A549 (cell line): ENCODE measurements at regions not wholly inside any gene's neighbourhood (a gene's known extent, or its start where the extent isn't known, plus 50 kb on each side); places are given as distances from the start of the nearest gene placed in this dataset.

Experiments
- ATAC-seq, 2 experiments: fragments of 200-7000 bp in 1 of 2; fragments of >200 bp in 1 of 2; cut with Nextera tagmentation in 1 of 2; cut with Tn5 transposase in 1 of 2; 3 replicates each; pipeline versions ENCODE4 v1.8.0 to v1.9.1; 2018 to 2020; ENCODE audit warnings: mild to moderate bottlenecking in 1 of 2, moderate library complexity in 1 of 2
- CTCF ChIA-PET: fragments of 300-600 bp; sonication (Branson Sonifier 250); formaldehyde crosslinking; extraction: SDS; loops from one replicate; lab custom pipeline; 2021; ENCODE audit warnings: antibody characterized with exemption, inconsistent platforms; lab: Yijun Ruan, JAX
- POLR2A ChIA-PET: fragments of 350-600 bp; formaldehyde crosslinking; extraction: SDS; loops from one replicate; lab custom pipeline; 2021; ENCODE audit warnings: antibody characterized with exemption, inconsistent platforms; lab: Yijun Ruan, JAX
- DNase-seq, 2 experiments: peaks; one replicate each; pipeline versions ENCODE4 v3.0.0 to v3.0.0-alpha.2; 2011 to 2016; ENCODE audit warnings: low read depth in 1 of 2, low spot score in 1 of 2
- FAIRE-seq: peaks from 2 replicates; lab custom pipeline; 2011; peaks lifted over from hg19 to GRCh38; lab: Jason Lieb, UNC
- H3K27ac ChIP-seq, 2 experiments: fragments of >200 bp; sonication (Bioruptor Twin); formaldehyde crosslinking; 3 replicates each; pipeline ENCODE4 v1.5.1; 2016 to 2017
- H3K4me1 ChIP-seq: fragments of >200 bp; sonication (Bioruptor Twin); formaldehyde crosslinking; 3 replicates; pipeline ENCODE4 v1.6.1; 2016
- H3K4me2 ChIP-seq: fragments of >200 bp; sonication (Bioruptor Twin); formaldehyde crosslinking; 3 replicates; pipeline ENCODE4 v1.6.1; 2016
- H3K4me3 ChIP-seq: fragments of >200 bp; sonication (Bioruptor Twin); formaldehyde crosslinking; 3 replicates; pipeline ENCODE4 v1.5.1; 2016
- H3K9me3 ChIP-seq: fragments of >200 bp; sonication (Bioruptor Twin); formaldehyde crosslinking; 3 replicates; pipeline ENCODE4 v1.6.1; 2016
- BHLHE40 ChIP-seq: IDR thresholded peaks from 2 replicates; pipeline ENCODE4 v1.6.1; 2012; ENCODE audit warnings: low read depth, low read length, inconsistent platforms
- EHF ChIP-seq: fragments of 250-450 bp; sonication (Bioruptor Pico); IDR thresholded peaks from 2 replicates; pipeline ENCODE4 v1.5.0; 2020; ENCODE audit warnings: mild to moderate bottlenecking
- EHMT2 ChIP-seq: fragments of 200-600 bp; sonication (generic); IDR thresholded peaks from 2 replicates; pipeline ENCODE4 v1.6.1; 2016; ENCODE audit warnings: antibody characterized with exemption, low read depth, mild to moderate bottlenecking, moderate library complexity
- FOSL2 ChIP-seq, 2 experiments: fragments of 450-650 bp in 1 of 2; fragments of >200 bp in 1 of 2; sonication (Bioruptor Twin) in 1 of 2; formaldehyde crosslinking; IDR thresholded peaks; 2 replicates each; pipeline versions ENCODE4 v1.5.0 to v1.6.1; 2016 to 2020; ENCODE audit warnings: mild to moderate bottlenecking in 1 of 2, moderate library complexity in 1 of 2
- GATA3 ChIP-seq: IDR thresholded peaks from 2 replicates; pipeline ENCODE4 v1.6.1; 2012; ENCODE audit warnings: borderline replicate concordance
- HEYL ChIP-seq: fragments of 250-450 bp; sonication (Bioruptor Pico); IDR thresholded peaks from 2 replicates; pipeline ENCODE4 v1.8.0; 2021; ENCODE audit warnings: mild to moderate bottlenecking, moderate library complexity
- HOXA7 ChIP-seq: fragments of 250-450 bp; sonication (Bioruptor Pico); IDR thresholded peaks from 2 replicates; pipeline ENCODE4 v1.5.0; 2020; ENCODE audit warnings: mild to moderate bottlenecking, moderate library complexity
- HOXB5 ChIP-seq: fragments of 250-450 bp; sonication (Bioruptor Pico); IDR thresholded peaks from 2 replicates; pipeline ENCODE4 v1.5.0; 2020; ENCODE audit warnings: mild to moderate bottlenecking, moderate library complexity
- JUN ChIP-seq, 2 experiments: fragments of >200 bp; sonication (Bioruptor Twin); formaldehyde crosslinking; IDR thresholded peaks; 2 replicates in 1 of 2; 3 replicates in 1 of 2; pipeline ENCODE4 v1.6.1; 2016 to 2017
- KDM5A ChIP-seq: fragments of 200-600 bp; sonication (generic); IDR thresholded peaks from 2 replicates; pipeline ENCODE4 v1.6.1; 2016; ENCODE audit warnings: antibody characterized with exemption, mild to moderate bottlenecking
- MAZ ChIP-seq: fragments of 150-350 bp; IDR thresholded peaks from 2 replicates; pipeline ENCODE4 v1.6.1; 2014; ENCODE audit warnings: antibody characterized with exemption, low read depth, low read length, borderline replicate concordance
- MYC ChIP-seq: IDR thresholded peaks from 2 replicates; pipeline ENCODE4 v1.6.1; 2012; ENCODE audit warnings: mild to moderate bottlenecking, inconsistent platforms, low read length, improper control_type of control experiment, borderline replicate concordance
- NR3C1 ChIP-seq: fragments of >200 bp; sonication (Bioruptor Twin); formaldehyde crosslinking; IDR thresholded peaks from 3 replicates; pipeline ENCODE4 v1.6.1; 2017
- PHF8 ChIP-seq: fragments of 200-600 bp; sonication (generic); IDR thresholded peaks from 2 replicates; pipeline ENCODE4 v1.6.1; 2016; ENCODE audit warnings: low read depth, mild to moderate bottlenecking, antibody characterized with exemption, moderate library complexity, borderline replicate concordance
- RNF2 ChIP-seq: fragments of 200-600 bp; sonication (generic); IDR thresholded peaks from 2 replicates; pipeline ENCODE4 v1.6.1; 2016; ENCODE audit warnings: low read depth, mild to moderate bottlenecking, antibody characterized with exemption, moderate library complexity, borderline replicate concordance
- SMC3 ChIP-seq: fragments of >200 bp; sonication (Bioruptor Twin); formaldehyde crosslinking; IDR thresholded peaks from 3 replicates; pipeline ENCODE4 v1.6.1; 2018; ENCODE audit warnings: inconsistent platforms
- TFCP2L1 ChIP-seq: fragments of 250-450 bp; sonication (Bioruptor Pico); IDR thresholded peaks from 2 replicates; pipeline ENCODE4 v1.5.0; 2021; ENCODE audit warnings: mild to moderate bottlenecking
- TP53 ChIP-seq: fragments of 250-450 bp; sonication (Bioruptor Pico); IDR thresholded peaks from 2 replicates; pipeline ENCODE4 v1.5.0; 2021; ENCODE audit warnings: mild to moderate bottlenecking, moderate library complexity
- ZC3H11A ChIP-seq: fragments of 450-650 bp; IDR thresholded peaks from 2 replicates; pipeline ENCODE4 v1.6.1; 2014; ENCODE audit warnings: antibody characterized with exemption, mild to moderate bottlenecking
- ZFP36 ChIP-seq: fragments of 450-650 bp; IDR thresholded peaks from 2 replicates; pipeline ENCODE4 v1.6.1; 2014; ENCODE audit warnings: borderline replicate concordance; ENCODE audit not compliant: partially characterized antibody
- ZSCAN20 ChIP-seq: fragments of 250-450 bp; sonication (Bioruptor Pico); IDR thresholded peaks from 2 replicates; pipeline ENCODE4 v1.8.0; 2022; ENCODE audit warnings: mild to moderate bottlenecking, moderate library complexity
- WGBS: methylation state at CpG from one replicate; pipeline ENCODE4 v1.1.6; 2017; ENCODE audit errors: missing lambda C conversion rate; 5-methylcytosine and 5-hydroxymethylcytosine counted together
- TF ChIP-seq, protein P1 (sequence below): IDR thresholded peaks from 2 replicates; pipeline ENCODE4 v1.6.1; 2012
- TF ChIP-seq, protein P2 (sequence below): fragments of 250-450 bp; sonication (Bioruptor Pico); IDR thresholded peaks from 2 replicates; pipeline ENCODE4 v1.5.0; 2021; ENCODE audit warnings: mild to moderate bottlenecking, moderate library complexity, borderline replicate concordance
- TF ChIP-seq, protein P3 (sequence below): fragments of >200 bp; sonication (Bioruptor Twin); formaldehyde crosslinking; IDR thresholded peaks from 2 replicates; pipeline ENCODE4 v1.6.1; 2016
- TF ChIP-seq, protein P4 (sequence below): IDR thresholded peaks from 2 replicates; pipeline ENCODE4 v1.6.1; 2012
- TF ChIP-seq, protein P5 (sequence below): fragments of 450-650 bp; IDR thresholded peaks from 2 replicates; pipeline ENCODE4 v1.6.1; 2014; ENCODE audit warnings: antibody characterized with exemption
- TF ChIP-seq, protein P6 (sequence below): fragments of 200-600 bp; sonication (generic); IDR thresholded peaks from 2 replicates; pipeline ENCODE4 v1.6.1; 2016; ENCODE audit warnings: antibody characterized with exemption, mild to moderate bottlenecking, moderate library complexity

DNA sequence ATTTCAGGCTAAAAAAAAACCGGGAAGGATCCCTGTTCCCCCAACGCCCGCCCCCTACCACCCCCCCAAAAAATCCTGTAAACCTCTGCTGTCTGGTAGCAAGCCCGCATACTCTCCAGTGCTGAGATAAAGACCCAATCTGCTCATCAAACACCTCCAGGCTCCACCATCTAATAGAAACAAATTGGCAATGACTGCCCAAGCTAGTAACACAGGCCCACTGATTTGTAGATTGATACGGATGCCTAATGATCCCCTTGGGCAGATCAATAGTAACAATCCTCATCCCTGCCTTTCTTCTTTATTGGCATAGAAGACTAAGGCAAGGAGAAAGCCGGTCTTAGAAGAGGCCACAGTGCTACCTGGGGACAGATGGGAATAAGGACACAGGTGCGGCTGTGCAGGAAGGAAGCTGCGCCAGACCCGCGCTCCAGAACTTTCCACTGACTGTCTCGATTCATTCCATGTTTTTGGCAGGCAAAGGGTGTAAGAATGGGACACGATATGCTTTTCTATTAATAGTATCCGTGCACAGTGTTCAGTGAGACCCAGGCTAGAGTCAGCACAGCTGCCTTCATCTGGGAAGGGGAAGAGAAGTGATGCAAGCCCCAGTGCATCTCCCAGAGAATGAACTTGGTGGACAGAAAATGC lies 407.6 kb upstream of the PSMD7 start:
- H3K27ac ChIP-seq, result no peak overlapping the region
- FAIRE-seq (no peak), ATAC-seq (no peak), DNase-seq (no peak)
- no peak overlapping the region for H3K4me2 ChIP-seq
- CTCF ChIA-PET, result interaction anchor here (2.6 kb wide), 1 partner anchor 10 kb away, joined by 12 read pairs; no protein-coding TSS in a partner anchor
- no peaks in the 10 kb centered on the region for H3K4me1 ChIP-seq
- POLR2A ChIA-PET, result no interaction called here
- 0 out of 3 replicates have a peak, but pooled peaks cover 3% of the 10 kb centered on the region for H3K9me3 ChIP-seq
- TF ChIP-seq, protein P1, sequence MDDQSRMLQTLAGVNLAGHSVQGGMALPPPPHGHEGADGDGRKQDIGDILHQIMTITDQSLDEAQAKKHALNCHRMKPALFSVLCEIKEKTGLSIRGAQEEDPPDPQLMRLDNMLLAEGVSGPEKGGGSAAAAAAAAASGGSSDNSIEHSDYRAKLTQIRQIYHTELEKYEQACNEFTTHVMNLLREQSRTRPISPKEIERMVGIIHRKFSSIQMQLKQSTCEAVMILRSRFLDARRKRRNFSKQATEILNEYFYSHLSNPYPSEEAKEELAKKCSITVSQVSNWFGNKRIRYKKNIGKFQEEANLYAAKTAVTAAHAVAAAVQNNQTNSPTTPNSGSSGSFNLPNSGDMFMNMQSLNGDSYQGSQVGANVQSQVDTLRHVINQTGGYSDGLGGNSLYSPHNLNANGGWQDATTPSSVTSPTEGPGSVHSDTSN, result no peak
- TF ChIP-seq ZFP36 (no peak), TP53 (no peak), PHF8 (no peak), SMC3 (no peak), GATA3 (no peak), HOXB5 (CRISPR knock-in tag) (no peak), JUN (IDR thresholded peaks at IDR 0.05) (no peak), MYC (no peak), HEYL (CRISPR knock-in tag) (no peak), TFCP2L1 (CRISPR knock-in tag) (no peak), ZC3H11A (no peak), EHF (CRISPR knock-in tag) (no peak), FOSL2 (IDR thresholded peaks at IDR 0.05) (no peak), FOSL2 (CRISPR knock-in tag; IDR thresholded peaks at IDR 0.05) (no peak), KDM5A (no peak)
- TF ChIP-seq, protein P2, sequence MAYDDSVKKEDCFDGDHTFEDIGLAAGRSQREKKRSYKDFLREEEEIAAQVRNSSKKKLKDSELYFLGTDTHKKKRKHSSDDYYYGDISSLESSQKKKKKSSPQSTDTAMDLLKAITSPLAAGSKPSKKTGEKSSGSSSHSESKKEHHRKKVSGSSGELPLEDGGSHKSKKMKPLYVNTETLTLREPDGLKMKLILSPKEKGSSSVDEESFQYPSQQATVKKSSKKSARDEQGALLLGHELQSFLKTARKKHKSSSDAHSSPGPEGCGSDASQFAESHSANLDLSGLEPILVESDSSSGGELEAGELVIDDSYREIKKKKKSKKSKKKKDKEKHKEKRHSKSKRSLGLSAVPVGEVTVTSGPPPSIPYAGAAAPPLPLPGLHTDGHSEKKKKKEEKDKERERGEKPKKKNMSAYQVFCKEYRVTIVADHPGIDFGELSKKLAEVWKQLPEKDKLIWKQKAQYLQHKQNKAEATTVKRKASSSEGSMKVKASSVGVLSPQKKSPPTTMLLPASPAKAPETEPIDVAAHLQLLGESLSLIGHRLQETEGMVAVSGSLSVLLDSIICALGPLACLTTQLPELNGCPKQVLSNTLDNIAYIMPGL, result no peak
- TF ChIP-seq, protein P3, sequence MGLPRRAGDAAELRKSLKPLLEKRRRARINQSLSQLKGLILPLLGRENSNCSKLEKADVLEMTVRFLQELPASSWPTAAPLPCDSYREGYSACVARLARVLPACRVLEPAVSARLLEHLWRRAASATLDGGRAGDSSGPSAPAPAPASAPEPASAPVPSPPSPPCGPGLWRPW, result no peak
- TF ChIP-seq, protein P4, sequence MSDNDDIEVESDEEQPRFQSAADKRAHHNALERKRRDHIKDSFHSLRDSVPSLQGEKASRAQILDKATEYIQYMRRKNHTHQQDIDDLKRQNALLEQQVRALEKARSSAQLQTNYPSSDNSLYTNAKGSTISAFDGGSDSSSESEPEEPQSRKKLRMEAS, result no peak
- TF ChIP-seq, all 56 proteins: peak for 0
- no peak overlapping the region for H3K4me3 ChIP-seq
- 41% methylated on average over 13 of the region's 13 CpGs for WGBS

DNA sequence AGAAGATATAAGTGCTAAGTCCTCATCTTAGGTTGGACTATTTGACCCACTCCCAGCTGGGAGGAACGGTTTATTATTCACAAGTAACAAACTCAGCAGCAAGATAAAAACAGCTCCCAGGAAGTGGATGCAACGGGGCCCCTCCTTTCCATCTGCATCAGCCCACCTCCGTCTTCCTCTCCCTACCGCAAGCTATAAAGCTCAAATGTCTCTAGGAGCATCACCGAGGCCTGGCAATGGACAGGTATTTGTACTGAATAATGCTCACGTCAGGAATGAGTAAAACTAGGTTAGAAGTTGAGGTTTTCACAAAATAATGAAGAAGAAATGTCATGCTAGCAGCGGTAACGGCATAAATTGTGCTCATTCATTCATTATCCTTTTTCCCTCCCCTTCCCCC lies 408.7 kb upstream of the PSMD7 start:
- Histone ChIP-seq H3K4me1 (no peaks in the 10 kb centered on the region), H3K4me3 (no peak overlapping the region), H3K27ac (no peak overlapping the region), H3K4me2 (no peak overlapping the region), H3K9me3 (0 out of 3 replicates have a peak, but pooled peaks cover 3% of the 10 kb centered on the region)
- WGBS, result 24% methylated on average over 8 of the region's 8 CpGs
- ATAC-seq, result no peak
- ChIA-PET POLR2A (no interaction called here), CTCF (interaction anchor here (0.6 to 2.6 kb wide), 2 partner anchors 9 to 241 kb away, joined by 4 to 12 read pairs; no protein-coding TSS in a partner anchor)
- FAIRE-seq, result no peak
- no peak for DNase-seq
- TF ChIP-seq, protein P5, sequence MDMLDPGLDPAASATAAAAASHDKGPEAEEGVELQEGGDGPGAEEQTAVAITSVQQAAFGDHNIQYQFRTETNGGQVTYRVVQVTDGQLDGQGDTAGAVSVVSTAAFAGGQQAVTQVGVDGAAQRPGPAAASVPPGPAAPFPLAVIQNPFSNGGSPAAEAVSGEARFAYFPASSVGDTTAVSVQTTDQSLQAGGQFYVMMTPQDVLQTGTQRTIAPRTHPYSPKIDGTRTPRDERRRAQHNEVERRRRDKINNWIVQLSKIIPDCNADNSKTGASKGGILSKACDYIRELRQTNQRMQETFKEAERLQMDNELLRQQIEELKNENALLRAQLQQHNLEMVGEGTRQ, result no peak
- no peak for TF ChIP-seq MAZ
- no peak for TF ChIP-seq RNF2
- TF ChIP-seq, protein P2, result no peak
- TF ChIP-seq HOXA7, result no peak
- TF ChIP-seq, protein P3, result no peak
- TF ChIP-seq EHMT2, result no peak
- no peak for TF ChIP-seq NR3C1
- TF ChIP-seq ZSCAN20 (CRISPR knock-in tag), result no peak
- TF ChIP-seq, protein P6, sequence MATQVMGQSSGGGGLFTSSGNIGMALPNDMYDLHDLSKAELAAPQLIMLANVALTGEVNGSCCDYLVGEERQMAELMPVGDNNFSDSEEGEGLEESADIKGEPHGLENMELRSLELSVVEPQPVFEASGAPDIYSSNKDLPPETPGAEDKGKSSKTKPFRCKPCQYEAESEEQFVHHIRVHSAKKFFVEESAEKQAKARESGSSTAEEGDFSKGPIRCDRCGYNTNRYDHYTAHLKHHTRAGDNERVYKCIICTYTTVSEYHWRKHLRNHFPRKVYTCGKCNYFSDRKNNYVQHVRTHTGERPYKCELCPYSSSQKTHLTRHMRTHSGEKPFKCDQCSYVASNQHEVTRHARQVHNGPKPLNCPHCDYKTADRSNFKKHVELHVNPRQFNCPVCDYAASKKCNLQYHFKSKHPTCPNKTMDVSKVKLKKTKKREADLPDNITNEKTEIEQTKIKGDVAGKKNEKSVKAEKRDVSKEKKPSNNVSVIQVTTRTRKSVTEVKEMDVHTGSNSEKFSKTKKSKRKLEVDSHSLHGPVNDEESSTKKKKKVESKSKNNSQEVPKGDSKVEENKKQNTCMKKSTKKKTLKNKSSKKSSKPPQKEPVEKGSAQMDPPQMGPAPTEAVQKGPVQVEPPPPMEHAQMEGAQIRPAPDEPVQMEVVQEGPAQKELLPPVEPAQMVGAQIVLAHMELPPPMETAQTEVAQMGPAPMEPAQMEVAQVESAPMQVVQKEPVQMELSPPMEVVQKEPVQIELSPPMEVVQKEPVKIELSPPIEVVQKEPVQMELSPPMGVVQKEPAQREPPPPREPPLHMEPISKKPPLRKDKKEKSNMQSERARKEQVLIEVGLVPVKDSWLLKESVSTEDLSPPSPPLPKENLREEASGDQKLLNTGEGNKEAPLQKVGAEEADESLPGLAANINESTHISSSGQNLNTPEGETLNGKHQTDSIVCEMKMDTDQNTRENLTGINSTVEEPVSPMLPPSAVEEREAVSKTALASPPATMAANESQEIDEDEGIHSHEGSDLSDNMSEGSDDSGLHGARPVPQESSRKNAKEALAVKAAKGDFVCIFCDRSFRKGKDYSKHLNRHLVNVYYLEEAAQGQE, result no peak
- TF ChIP-seq BHLHE40, result no peak
- no peak for TF ChIP-seq TP53
- no peak for TF ChIP-seq HEYL (CRISPR knock-in tag)
